HCT116 (cell line): ENCODE measurements at regions not wholly inside any gene's neighbourhood (a gene's known extent, or its start where the extent isn't known, plus 50 kb on each side); places are given as distances from the start of the nearest gene placed in this dataset.

Source experiments
- ATAC-seq: fragments of 200-7000 bp; cut with Tn5 transposase; 2 replicates; pipeline ENCODE4 v1.9.1; 2020; ENCODE audit warnings: mild to moderate bottlenecking, moderate library complexity
- BruUV-seq: library from RNA; stranded (reverse); fragments of 400-500 nt; replicated peaks from 2 replicates; lab custom pipeline; 2021; lab: Mats Ljungman, UMichigan
- CTCF ChIA-PET: fragments of 300-600 bp; sonication (Branson Sonifier 250); formaldehyde crosslinking; loops from one replicate; lab custom pipeline; 2021; ENCODE audit warnings: antibody characterized with exemption; lab: Charles Lee
- POLR2A ChIA-PET: fragments of 300-600, 350-600 bp; sonication (Branson Sonifier 250); formaldehyde crosslinking; loops from one replicate; lab custom pipeline; 2021; ENCODE audit warnings: antibody characterized with exemption; lab: Charles Lee
- RAD21 ChIA-PET, 2 experiments: fragments of 300-600 bp; sonication (Branson Sonifier 250); formaldehyde crosslinking; loops; one replicate each; lab custom pipeline; 2023; ENCODE audit warnings: low total read pairs in 2 of 2; ENCODE audit not compliant: uncharacterized antibody in 2 of 2, unreplicated experiment in 2 of 2, low non-redundant PET in 1 of 2; lab: Charles Lee
- DNase-seq: peaks from one replicate; pipeline ENCODE4 v3.0.0-alpha.2; 2010; ENCODE audit warnings: low read depth, low spot score
- H2AFZ ChIP-seq: fragments of 200-600 bp; shearing (Covaris generic), sonication (generic); 2 replicates; pipeline ENCODE4 v1.6.1; 2017; ENCODE audit warnings: low read depth, mixed run types, mixed read lengths, antibody characterized with exemption, low read length; ENCODE audit not compliant: poor library complexity, severe bottlenecking
- H3K27ac ChIP-seq: 2 replicates; pipeline ENCODE4 v1.5.1; 2012; ENCODE audit warnings: low read depth, low read length
- H3K27me3 ChIP-seq: fragments of 200-600 bp; sonication (generic); 2 replicates; pipeline ENCODE4 v1.6.1; 2016; ENCODE audit warnings: mixed run types, low read length, mixed read lengths; ENCODE audit not compliant: insufficient read depth
- H3K36me3 ChIP-seq, 2 experiments: fragments of 200-500 bp in 1 of 2; fragments of 200-600 bp in 1 of 2; sonication (Bioruptor generic) in 1 of 2; sonication (generic) in 1 of 2; 2 replicates each; pipeline versions ENCODE4 v1.5.1 to v1.6.1; 2014 to 2016; ENCODE audit warnings: low read length in 2 of 2, inconsistent platforms in 1 of 2, mixed read lengths in 1 of 2, mixed run types in 1 of 2; ENCODE audit not compliant: insufficient read depth in 2 of 2, control insufficient read depth in 1 of 2
- H3K4me1 ChIP-seq, 2 experiments: fragments of 200-600 bp in 1 of 2; sonication (generic) in 1 of 2; 2 replicates each; pipeline versions ENCODE4 v1.5.1 to v1.6.1; 2012 to 2017; ENCODE audit warnings: low read length in 2 of 2, inconsistent platforms in 1 of 2, mild to moderate bottlenecking in 1 of 2, mixed read lengths in 1 of 2, mixed run types in 1 of 2, moderate library complexity in 1 of 2; ENCODE audit not compliant: insufficient read depth in 2 of 2, control insufficient read depth in 1 of 2
- H3K4me2 ChIP-seq: fragments of 200-600 bp; sonication (generic); 2 replicates; pipeline ENCODE4 v1.6.1; 2017; ENCODE audit warnings: mixed run types, low read length, mixed read lengths
- H3K4me3 ChIP-seq, 2 experiments: fragments of 200-600 bp in 1 of 2; sonication (generic) in 1 of 2; replicated peaks in 1 of 2; 2 replicates each; pipeline ENCODE4 v1.5.1; 2011 to 2016; ENCODE audit warnings: low read length in 2 of 2, control low read depth in 1 of 2, low read depth in 1 of 2, mild to moderate bottlenecking in 1 of 2, mixed read lengths in 1 of 2, mixed run types in 1 of 2
- H3K79me2 ChIP-seq: fragments of 200-600 bp; sonication (generic); 2 replicates; pipeline ENCODE4 v1.6.1; 2017; ENCODE audit warnings: mild to moderate bottlenecking, mixed run types, low read length, moderate library complexity, mixed read lengths; ENCODE audit not compliant: insufficient read depth
- H3K9ac ChIP-seq: fragments of 200-600 bp; sonication (generic); 2 replicates; pipeline ENCODE4 v1.6.1; 2016; ENCODE audit warnings: low read length, mixed read lengths
- H3K9me2 ChIP-seq: fragments of 200-600 bp; sonication (generic), shearing (Covaris generic); 2 replicates; pipeline ENCODE4 v1.6.1; 2017; ENCODE audit warnings: mixed run types, mild to moderate bottlenecking, moderate library complexity; ENCODE audit not compliant: insufficient read depth
- H3K9me3 ChIP-seq, 2 experiments: fragments of 200-500 bp in 1 of 2; fragments of 200-600 bp in 1 of 2; sonication (Bioruptor generic) in 1 of 2; sonication (generic) in 1 of 2; 2 replicates each; pipeline ENCODE4 v1.6.1; 2014 to 2017; ENCODE audit warnings: low read length in 2 of 2, mixed read lengths in 2 of 2, inconsistent platforms in 1 of 2, low read depth in 1 of 2, mild to moderate bottlenecking in 1 of 2, mixed run types in 1 of 2, moderate library complexity in 1 of 2; ENCODE audit not compliant: control insufficient read depth in 1 of 2, insufficient read depth in 1 of 2
- H4K20me1 ChIP-seq: fragments of 200-600 bp; sonication (generic), shearing (Covaris generic); 2 replicates; pipeline ENCODE4 v1.6.1; 2017; ENCODE audit warnings: mixed run types, mild to moderate bottlenecking, moderate library complexity; ENCODE audit not compliant: insufficient read depth
- EGR1 ChIP-seq: IDR thresholded peaks from 2 replicates; pipeline ENCODE4 v1.6.1; 2012; ENCODE audit warnings: low read depth
- FOSL1 ChIP-seq: IDR thresholded peaks from 2 replicates; pipeline ENCODE4 v1.6.1; 2012; ENCODE audit warnings: low read depth
- POLR2AphosphoS5 ChIP-seq: IDR thresholded peaks from 2 replicates; pipeline ENCODE4 v1.6.1; 2011; ENCODE audit warnings: mild to moderate bottlenecking, low read depth, low read length, moderate library complexity
- RAD21 ChIP-seq: IDR thresholded peaks from 2 replicates; pipeline ENCODE4 v1.6.1; 2012; ENCODE audit warnings: low read depth, mild to moderate bottlenecking
- SP1 ChIP-seq: IDR thresholded peaks from 2 replicates; pipeline ENCODE4 v1.6.1; 2012; ENCODE audit warnings: low read depth
- SRF ChIP-seq: IDR thresholded peaks from 2 replicates; pipeline ENCODE4 v1.6.1; 2012; ENCODE audit warnings: low read depth
- YY1 ChIP-seq: IDR thresholded peaks from 2 replicates; pipeline ENCODE4 v1.6.1; 2011; ENCODE audit warnings: low read length, low read depth, moderate library complexity, mild to moderate bottlenecking; ENCODE audit not compliant: insufficient replicate concordance; ENCODE audit errors: extremely low read depth
- ZNF274 ChIP-seq: fragments of 200-500 bp; sonication (Bioruptor generic); IDR thresholded peaks from 2 replicates; pipeline ENCODE4 v1.6.1; 2014; ENCODE audit warnings: mild to moderate bottlenecking, low read depth, low read length, inconsistent platforms
- intact Hi-C: fragments of 100-400 bp; cut with micrococcal nuclease; formaldehyde crosslinking; loops from 2 replicates; pipeline ENCODE4 v1.10.0; 2022
- TF ChIP-seq, protein P1 (sequence below): IDR thresholded peaks from 2 replicates; pipeline ENCODE4 v1.6.1; 2011; ENCODE audit warnings: mild to moderate bottlenecking, low read length, moderate library complexity; ENCODE audit not compliant: insufficient replicate concordance; ENCODE audit errors: extremely low read depth
- TF ChIP-seq, protein P2 (sequence below): IDR thresholded peaks from 2 replicates; pipeline ENCODE4 v1.6.1; 2012; ENCODE audit warnings: low read depth

DNA sequence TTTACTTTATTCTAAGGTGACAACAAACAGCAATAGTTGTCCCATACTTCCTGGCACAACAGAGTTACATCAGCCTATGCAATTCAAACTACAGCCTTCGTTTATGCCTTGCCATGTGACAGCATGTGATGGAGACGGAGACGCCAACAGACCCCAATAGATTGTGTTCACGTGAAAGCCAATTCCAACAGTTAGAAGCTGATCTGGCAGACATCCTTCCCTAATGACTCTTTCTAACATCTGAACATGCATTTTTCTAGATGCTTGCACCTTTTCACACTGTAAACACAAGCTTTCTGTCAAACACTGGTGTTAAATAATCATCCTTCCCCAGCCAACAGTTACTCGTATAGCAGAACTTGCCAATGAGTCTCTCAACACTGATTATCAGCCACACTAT is 694.4 kb upstream of the ALCAM start:
- ChIA-PET RAD21 (no interaction called here), POLR2A (no interaction called here)
- no peak for TF ChIP-seq SP1
- TF ChIP-seq EGR1: no peak
- no peak for TF ChIP-seq SRF
- TF ChIP-seq, protein P1, sequence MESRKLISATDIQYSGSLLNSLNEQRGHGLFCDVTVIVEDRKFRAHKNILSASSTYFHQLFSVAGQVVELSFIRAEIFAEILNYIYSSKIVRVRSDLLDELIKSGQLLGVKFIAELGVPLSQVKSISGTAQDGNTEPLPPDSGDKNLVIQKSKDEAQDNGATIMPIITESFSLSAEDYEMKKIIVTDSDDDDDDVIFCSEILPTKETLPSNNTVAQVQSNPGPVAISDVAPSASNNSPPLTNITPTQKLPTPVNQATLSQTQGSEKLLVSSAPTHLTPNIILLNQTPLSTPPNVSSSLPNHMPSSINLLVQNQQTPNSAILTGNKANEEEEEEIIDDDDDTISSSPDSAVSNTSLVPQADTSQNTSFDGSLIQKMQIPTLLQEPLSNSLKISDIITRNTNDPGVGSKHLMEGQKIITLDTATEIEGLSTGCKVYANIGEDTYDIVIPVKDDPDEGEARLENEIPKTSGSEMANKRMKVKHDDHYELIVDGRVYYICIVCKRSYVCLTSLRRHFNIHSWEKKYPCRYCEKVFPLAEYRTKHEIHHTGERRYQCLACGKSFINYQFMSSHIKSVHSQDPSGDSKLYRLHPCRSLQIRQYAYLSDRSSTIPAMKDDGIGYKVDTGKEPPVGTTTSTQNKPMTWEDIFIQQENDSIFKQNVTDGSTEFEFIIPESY: no peak
- no peak for TF ChIP-seq YY1
- TF ChIP-seq POLR2AphosphoS5: no peak
- TF ChIP-seq FOSL1: no peak
- no peak for TF ChIP-seq ZNF274
- no peak for TF ChIP-seq RAD21
- TF ChIP-seq, protein P2, sequence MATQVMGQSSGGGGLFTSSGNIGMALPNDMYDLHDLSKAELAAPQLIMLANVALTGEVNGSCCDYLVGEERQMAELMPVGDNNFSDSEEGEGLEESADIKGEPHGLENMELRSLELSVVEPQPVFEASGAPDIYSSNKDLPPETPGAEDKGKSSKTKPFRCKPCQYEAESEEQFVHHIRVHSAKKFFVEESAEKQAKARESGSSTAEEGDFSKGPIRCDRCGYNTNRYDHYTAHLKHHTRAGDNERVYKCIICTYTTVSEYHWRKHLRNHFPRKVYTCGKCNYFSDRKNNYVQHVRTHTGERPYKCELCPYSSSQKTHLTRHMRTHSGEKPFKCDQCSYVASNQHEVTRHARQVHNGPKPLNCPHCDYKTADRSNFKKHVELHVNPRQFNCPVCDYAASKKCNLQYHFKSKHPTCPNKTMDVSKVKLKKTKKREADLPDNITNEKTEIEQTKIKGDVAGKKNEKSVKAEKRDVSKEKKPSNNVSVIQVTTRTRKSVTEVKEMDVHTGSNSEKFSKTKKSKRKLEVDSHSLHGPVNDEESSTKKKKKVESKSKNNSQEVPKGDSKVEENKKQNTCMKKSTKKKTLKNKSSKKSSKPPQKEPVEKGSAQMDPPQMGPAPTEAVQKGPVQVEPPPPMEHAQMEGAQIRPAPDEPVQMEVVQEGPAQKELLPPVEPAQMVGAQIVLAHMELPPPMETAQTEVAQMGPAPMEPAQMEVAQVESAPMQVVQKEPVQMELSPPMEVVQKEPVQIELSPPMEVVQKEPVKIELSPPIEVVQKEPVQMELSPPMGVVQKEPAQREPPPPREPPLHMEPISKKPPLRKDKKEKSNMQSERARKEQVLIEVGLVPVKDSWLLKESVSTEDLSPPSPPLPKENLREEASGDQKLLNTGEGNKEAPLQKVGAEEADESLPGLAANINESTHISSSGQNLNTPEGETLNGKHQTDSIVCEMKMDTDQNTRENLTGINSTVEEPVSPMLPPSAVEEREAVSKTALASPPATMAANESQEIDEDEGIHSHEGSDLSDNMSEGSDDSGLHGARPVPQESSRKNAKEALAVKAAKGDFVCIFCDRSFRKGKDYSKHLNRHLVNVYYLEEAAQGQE: no peak

More for the DNA sequence above, 694.4 kb upstream of the ALCAM start:
- no peaks in the 10 kb centered on the region for H3K9me3 ChIP-seq
- H3K27ac ChIP-seq: no peak overlapping the region
- ATAC-seq: no peak
- no peak overlapping the region for H3K9ac ChIP-seq
- H3K27me3 ChIP-seq: no peaks in the 10 kb centered on the region
- BruUV-seq: no TSS peak
- no peaks in the 10 kb centered on the region for H3K4me1 ChIP-seq
- H3K9me2 ChIP-seq: no peaks in the 10 kb centered on the region
- no peak overlapping the region for H2AFZ ChIP-seq
- no peaks in the 10 kb centered on the region for H4K20me1 ChIP-seq
- CTCF ChIA-PET: no interaction called here
- no peaks in the 10 kb centered on the region for H3K36me3 ChIP-seq
- intact Hi-C loops: no loop called here
- H3K4me2 ChIP-seq: no peak overlapping the region
- DNase-seq: no peak
- no peak overlapping the region for H3K4me3 ChIP-seq
- H3K79me2 ChIP-seq: no peaks in the 10 kb centered on the region
